ENCODE measurements at regions not wholly inside any gene's neighbourhood (a gene's known extent, or its start where the extent isn't known, plus 50 kb on each side); places are given as distances from the start of the nearest gene placed in this dataset.
"Not testable (repeated sequence)": the region's sequence is repeated elsewhere in the genome, so short reads cannot be mapped to it uniquely, and the experiment has no call there.

DNA sequence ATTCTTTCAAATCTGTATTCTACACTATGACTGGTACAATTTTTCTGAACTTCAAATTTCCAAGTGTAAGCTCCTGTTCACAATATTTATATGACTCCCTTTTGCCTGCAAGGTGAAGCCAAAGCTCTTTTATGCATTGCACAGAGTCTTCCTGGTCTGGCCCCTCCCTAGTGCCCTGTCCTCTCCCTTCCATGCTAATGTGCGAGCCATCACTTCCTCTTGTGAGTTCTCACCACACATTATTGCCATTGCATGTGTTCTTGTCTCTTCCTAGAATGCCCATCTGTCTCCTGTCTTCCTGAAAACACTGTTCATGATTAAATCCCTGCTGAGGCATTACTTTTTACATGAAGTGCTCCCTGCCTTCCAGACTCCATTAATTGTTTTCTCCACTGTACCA is 169.9 kb downstream of the MC4R start:
- DNase-seq (ENCODE audit: low read depth) = no peak

GRCh38 chr18:60200558-60200957 is 172.0 kb downstream of the MC4R start:
- DNase-seq (ENCODE audit: low read depth) = no peak

DNA sequence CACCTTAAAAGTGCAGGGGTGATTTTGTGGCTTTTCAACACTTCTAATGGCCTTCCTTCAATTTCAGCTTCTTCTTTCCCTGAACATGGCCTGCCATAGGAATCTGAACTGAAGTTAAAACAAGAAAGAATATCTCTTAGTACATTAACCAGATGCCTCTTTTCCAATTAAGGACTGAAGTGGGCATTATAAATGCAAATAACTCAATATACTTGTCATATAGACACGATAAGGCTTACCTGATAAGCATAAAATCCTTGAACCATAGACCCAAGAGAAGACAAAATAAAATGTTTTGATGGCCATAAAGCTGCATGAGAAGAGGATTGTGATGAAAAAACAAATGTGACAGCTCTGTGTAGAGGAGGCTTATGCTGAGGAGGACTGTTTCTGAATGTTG is 173.1 kb downstream of the MC4R start:
- DNase-seq (ENCODE audit: low read depth) = no peak

- DNase-seq (ENCODE audit: low read depth) = no peak
Observed at GRCh38 chr18:60197671-60198462, 174.7 kb downstream of the MC4R start.

DNA sequence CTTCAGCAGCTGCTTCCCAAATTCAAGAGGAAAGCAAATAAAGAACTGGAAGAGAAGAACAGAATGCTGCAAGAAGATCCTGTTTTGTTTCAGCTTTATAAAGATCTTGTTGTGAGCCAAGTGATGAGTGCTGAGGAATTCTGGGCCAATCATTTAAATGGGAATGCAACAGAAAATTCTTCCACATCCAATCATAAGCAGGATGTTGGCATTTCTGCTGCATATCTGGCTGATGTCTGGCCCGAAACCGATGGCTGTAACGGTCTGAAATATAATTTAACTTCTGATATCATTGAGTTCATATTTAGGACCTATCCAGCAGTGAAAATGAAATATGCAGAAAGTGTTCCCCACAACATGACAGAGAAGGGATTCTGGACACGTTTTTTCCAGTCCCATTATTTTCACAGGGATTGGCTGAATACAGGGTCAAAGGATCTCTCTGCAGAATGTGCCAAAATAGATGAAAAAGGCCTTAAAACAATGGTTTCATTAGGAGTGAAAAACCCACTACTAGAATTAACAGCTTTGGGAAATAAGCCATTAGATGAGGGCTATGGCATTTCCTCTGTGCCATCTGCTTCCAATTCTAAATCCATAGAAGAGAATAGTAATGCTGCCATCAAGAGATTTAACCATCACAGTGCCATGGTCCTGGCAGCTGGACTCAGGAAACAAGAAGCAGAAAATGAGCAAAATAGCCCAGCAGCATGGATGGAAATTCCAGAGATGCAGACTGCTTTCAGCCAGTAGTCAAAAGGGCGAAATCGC is 175.6 kb downstream of the MC4R start:
- no peak for DNase-seq (ENCODE audit: low read depth)

GRCh38 chr18:60193780-60194179 is 178.8 kb downstream of the MC4R start:
- DNase-seq (ENCODE audit: low read depth) = no peak

DNA sequence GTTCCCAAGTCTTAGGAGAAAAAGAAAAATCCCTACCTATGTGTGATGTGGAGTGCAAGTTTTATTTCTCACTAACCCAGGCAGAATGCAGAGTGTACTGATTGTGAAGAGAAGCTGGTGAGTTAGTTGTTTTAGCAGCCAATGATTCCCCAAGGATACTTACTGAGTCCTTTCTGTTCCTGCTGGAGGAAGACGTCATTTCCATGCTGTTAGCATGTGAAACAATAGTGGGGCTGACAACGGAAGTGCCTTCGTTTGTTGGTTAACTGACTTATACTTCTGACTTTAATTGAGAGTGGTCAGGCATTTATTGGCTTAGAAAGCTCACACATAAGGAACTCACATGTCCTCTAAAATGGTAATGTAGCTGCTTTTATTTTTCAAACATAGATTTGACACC is 180.6 kb downstream of the MC4R start:
- DNase-seq (ENCODE audit: low read depth) = no peak

DNA sequence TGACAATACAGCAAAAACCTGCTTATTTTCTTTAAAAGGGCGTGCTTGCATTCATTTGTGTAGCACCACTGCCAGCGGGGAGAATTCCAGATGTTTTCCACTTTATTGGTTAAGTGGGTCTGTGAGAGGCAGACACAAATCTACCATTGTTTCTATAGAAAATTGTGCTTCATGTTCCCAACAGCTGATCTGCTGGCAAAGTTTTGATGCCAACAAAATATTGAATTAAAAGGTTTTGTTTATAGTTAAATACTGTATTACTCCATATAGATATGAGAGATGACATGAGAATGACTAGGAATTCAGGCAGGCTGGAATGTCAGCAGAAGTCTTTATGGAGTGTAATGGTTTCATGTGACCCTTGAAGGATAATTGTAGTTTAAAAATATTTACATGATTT is 182.7 kb downstream of the MC4R start:
- DNase-seq (ENCODE audit: low read depth) = no peak

DNA sequence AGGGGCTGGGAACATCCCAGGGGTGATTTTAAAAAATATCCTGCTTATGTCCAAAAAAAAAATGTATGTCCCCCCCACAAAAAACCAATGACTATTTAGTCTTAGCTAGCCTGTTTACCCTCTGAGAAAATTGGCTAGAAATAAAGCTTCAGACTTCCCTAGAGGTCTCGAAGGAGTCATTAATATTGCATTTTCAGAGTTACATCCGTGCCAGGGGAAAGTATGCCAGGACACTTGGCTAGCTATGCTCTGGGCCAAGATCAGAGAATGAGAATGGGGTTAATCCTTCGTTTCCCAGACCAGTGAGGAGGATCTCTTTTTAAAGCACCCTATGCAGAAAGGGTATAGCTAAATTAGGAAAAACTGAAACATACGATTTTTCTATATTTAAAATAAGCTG is 183.6 kb downstream of the MC4R start:
- DNase-seq (ENCODE audit: low read depth) = no peak

DNA sequence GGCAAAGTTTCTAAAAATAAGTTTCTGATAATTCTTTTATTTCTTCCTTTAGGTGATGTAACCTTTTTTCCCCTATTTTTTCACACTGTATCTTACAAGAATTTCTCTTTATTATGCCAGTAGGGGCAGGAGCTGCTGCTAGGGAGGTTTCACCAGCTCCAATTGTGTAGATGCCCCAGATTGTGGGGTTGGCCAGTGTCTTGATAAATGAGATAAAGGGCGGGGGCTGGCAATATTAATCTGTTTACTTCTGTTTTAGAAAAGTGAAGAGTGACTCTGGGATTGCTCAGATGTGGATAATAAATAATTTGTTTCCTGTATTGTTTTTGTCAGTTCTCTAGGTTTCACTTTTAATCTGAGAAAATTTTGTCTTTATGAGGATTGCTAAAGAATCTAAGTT is 190.4 kb downstream of the MC4R start:
- no peak for DNase-seq (ENCODE audit: low read depth)

- DNase-seq (ENCODE audit: low read depth) = no peak
Observed at GRCh38 chr18:60180671-60181070, 191.9 kb downstream of the MC4R start.

- not testable (repeated sequence) for DNase-seq (ENCODE audit: low read depth)
Observed at GRCh38 chr18:60178224-60178623, 194.4 kb downstream of the MC4R start.

GRCh38 chr18:60176259-60176658 is 196.3 kb downstream of the MC4R start:
- no peak for DNase-seq (ENCODE audit: low read depth)

- no peak for DNase-seq (ENCODE audit: low read depth)
Observed at GRCh38 chr18:60174832-60175231, 197.7 kb downstream of the MC4R start.

DNA sequence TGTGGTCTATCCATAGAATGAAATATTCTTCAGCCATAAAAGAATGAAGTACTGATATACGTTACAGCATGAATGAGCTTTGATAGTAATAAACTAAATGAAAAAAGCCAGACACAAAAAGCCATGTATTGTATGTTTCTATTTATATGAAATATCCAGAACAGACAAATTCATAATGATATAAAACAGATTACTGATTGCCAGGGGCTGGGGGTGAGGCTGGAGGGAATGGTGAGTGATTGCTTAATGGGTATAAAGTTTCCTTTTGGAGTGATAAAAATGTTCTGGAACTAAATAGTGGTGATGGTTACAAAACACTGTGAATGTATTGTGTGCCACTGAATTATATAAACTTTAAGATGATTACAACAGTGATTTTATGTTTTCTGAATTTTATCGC is 200.5 kb downstream of the MC4R start:
- DNase-seq (ENCODE audit: low read depth) = no peak

GRCh38 chr18:60163622-60164021 is 209.0 kb downstream of the MC4R start:
- DNase-seq (ENCODE audit: low read depth) = no peak

DNA sequence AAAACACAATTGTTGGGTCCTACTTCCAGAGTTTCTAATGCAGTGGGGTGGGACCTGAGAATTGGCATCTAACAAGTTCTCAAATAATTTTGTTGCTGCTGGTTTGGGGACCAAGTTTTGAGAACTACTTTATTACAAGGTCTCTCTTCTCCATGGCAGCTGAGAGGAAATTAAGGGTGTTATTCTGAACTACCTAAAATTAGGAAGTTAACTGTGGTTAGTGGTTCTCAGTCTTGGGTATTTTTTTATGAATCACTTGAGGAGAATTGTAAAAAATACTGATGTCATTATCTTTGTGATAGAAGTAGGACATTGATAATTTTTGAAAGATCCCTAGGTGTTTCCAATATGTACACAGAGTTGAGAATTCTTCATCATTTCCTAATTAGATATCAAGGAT is 210.2 kb downstream of the MC4R start:
- DNase-seq (ENCODE audit: low read depth) = no peak

DNA sequence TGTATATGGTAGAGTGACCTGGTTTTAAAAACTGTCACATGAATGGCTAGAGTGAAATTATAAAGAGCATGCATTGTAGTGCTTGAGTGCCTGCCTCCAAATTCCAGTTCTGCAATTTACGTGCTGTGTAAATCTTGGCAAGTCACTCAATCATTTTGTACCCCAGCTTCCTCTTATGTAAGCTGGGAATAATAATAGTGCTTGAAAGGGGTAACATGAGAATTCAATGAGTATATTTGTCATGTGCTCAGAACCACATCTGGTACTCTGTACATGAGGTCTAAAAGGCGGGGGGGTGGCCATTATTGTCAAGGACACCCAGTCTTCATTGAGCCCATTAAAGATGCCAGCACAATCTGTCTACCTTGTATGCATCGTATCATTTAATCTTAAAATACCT is 214.8 kb downstream of the MC4R start:
- no peak for DNase-seq (ENCODE audit: low read depth)

DNA sequence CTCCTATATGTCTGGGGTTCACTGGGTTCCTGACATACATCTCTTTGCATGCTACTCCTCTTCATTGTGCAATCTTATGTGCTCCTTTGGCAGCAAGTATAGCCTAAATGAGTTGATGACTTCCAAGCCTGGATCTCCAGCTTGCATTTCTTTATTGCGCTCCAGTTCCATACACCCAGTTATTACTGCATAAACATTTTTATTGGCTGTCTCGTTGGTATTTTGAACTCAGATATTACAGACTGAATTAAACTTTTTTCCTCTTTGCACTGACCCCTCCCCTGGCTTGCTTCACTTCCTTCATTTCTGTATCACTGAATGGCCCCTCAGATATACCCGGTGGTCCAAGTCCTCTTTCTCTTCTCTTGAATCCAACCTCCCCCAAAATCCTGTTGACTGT is 219.2 kb downstream of the MC4R start:
- no peak for DNase-seq (ENCODE audit: low read depth)

DNA sequence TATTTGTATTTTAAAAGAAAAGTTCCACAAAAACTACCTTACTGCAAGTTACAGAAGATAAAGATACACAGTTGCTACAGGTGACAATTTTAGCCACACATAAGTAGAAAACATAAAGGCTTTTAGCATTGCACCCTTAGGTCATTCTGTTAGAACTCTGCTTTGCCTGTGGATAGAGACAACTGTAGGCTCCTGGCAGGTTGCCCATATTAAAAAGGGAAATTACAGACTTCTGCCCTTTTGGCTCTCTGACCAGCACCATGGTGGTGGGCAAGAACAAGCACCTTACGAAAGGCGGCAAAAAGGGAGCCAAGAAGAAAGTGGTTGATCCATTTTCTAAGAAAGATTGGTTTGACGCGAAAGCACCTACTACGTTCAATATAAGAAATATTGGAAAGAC is 223.3 kb downstream of the MC4R start:
- no peak for DNase-seq (ENCODE audit: low read depth)

DNA sequence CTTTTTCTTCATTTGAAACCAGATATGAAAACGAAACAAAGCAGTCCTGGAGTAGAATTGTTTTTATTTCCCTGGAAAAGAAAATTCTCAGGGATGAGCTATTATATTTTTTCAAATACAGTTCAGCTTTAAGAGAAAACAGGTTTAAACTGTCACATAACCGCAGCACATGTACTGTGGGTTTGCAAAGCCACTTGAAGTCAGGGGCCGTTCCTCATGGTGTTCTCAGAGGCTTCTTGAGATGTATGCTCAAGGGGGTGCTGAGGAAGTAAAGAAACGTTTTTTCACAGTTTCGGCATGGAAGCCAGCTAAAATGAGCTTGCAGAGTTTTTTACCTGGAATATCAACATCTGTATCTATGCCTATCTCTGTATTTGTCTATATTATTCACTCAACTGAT is 225.3 kb downstream of the MC4R start:
- no peak for DNase-seq (ENCODE audit: low read depth)

- no peak for DNase-seq (ENCODE audit: low read depth)
Observed at GRCh38 chr18:60146220-60146960, 226.2 kb downstream of the MC4R start.

DNA sequence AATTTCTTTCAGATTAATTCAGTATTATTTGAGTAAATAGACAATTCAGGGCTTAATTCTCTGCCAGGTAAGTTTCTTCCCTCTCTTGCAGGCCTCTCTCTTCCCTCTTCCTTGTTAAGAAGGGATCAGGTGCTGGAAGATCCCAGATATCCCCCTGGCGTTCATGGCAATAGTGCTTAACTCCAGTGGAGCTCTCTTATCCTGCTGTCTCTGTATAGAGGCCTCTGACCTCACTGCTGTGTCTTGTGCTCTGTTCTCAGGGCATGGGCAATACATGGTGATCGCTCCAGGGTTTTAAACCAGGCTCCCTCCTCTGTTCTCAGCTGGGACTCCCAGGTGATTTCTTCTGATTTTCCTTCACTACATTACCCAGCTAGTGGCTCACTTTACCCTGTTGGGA is 226.8 kb downstream of the MC4R start:
- no peak for DNase-seq (ENCODE audit: low read depth)
